Globus pallidus (tissue), 1 donor: ENCODE measurements at regions not wholly inside any gene's neighbourhood (a gene's known extent, or its start where the extent isn't known, plus 50 kb on each side); places are given as distances from the start of the nearest gene placed in this dataset.

Source experiments
- DNase-seq: peaks from one replicate; pipeline ENCODE4 v3.0.0-alpha.2; 2015; ENCODE audit warnings: low spot score

- no peak for DNase-seq
Observed at GRCh38 chr9:89882930-89883361, 278.1 kb downstream of the GADD45G start.

- DNase-seq = no peak
Observed at GRCh38 chr9:89883401-89884341, 278.9 kb downstream of the GADD45G start.

GRCh38 chr9:89884356-89885083, 279.7 kb downstream of the GADD45G start:
- no peak for DNase-seq

GRCh38 chr9:89885156-89885555, 280.3 kb downstream of the GADD45G start:
- no peak for DNase-seq

GRCh38 chr9:89886281-89886700, 281.5 kb downstream of the GADD45G start:
- DNase-seq = no peak

- DNase-seq = no peak
Observed at GRCh38 chr9:89887286-89887685, 282.5 kb downstream of the GADD45G start.

GRCh38 chr9:89888233-89888632, 283.4 kb downstream of the GADD45G start:
- DNase-seq = no peak

GRCh38 chr9:89888677-89889076, 283.9 kb downstream of the GADD45G start:
- DNase-seq = no peak

- DNase-seq = no peak
Observed at GRCh38 chr9:89889865-89890264, 285.1 kb downstream of the GADD45G start.

- no peak for DNase-seq
Observed at GRCh38 chr9:89890326-89890980, 285.6 kb downstream of the GADD45G start.

GRCh38 chr9:89891221-89891590, 286.4 kb downstream of the GADD45G start:
- no peak for DNase-seq

- DNase-seq = peak; percentile 73
Observed at GRCh38 chr9:89891591-89892304, 286.9 kb downstream of the GADD45G start.

- DNase-seq = no peak
Observed at GRCh38 chr9:89892920-89893319, 288.1 kb downstream of the GADD45G start.

GRCh38 chr9:89893886-89894285, 289.1 kb downstream of the GADD45G start:
- DNase-seq = no peak

GRCh38 chr9:89896806-89897340, 292.1 kb downstream of the GADD45G start:
- DNase-seq = no peak

GRCh38 chr9:89899573-89899972, 294.8 kb downstream of the GADD45G start:
- DNase-seq = no peak

GRCh38 chr9:89901920-89902319, 297.1 kb downstream of the GADD45G start:
- DNase-seq = no peak

GRCh38 chr9:89902450-89903140, 297.8 kb downstream of the GADD45G start:
- DNase-seq = no peak

GRCh38 chr9:89903141-89903475, 298.3 kb downstream of the GADD45G start:
- DNase-seq = no peak

- DNase-seq = no peak
Observed at GRCh38 chr9:89905606-89906338, 301.0 kb downstream of the GADD45G start.
